HL-60 (cell line): ENCODE measurements at regions not wholly inside any gene's neighbourhood (a gene's known extent, or its start where the extent isn't known, plus 50 kb on each side); places are given as distances from the start of the nearest gene placed in this dataset.

Experiments
- GABPA ChIP-seq: IDR thresholded peaks from 2 replicates; pipeline ENCODE4 v1.6.1; 2012; ENCODE audit warnings: low read depth
- POLR2AphosphoS5 ChIP-seq: IDR thresholded peaks from 2 replicates; pipeline ENCODE4 v1.6.1; 2012; ENCODE audit warnings: low read depth
- SPI1 ChIP-seq: IDR thresholded peaks from 2 replicates; pipeline ENCODE4 v1.6.1; 2012; ENCODE audit warnings: low read depth, mild to moderate bottlenecking, borderline replicate concordance
- TF ChIP-seq, protein P1 (sequence below): IDR thresholded peaks from one replicate; pipeline ENCODE4 v1.5.1; 2011; ENCODE audit warnings: low read length, control low read depth, inconsistent platforms; ENCODE audit not compliant: insufficient read depth
- TF ChIP-seq, protein P2 (sequence below): IDR thresholded peaks from 2 replicates; pipeline ENCODE4 v1.6.1; 2012; ENCODE audit warnings: low read depth; ENCODE audit not compliant: insufficient replicate concordance

DNA sequence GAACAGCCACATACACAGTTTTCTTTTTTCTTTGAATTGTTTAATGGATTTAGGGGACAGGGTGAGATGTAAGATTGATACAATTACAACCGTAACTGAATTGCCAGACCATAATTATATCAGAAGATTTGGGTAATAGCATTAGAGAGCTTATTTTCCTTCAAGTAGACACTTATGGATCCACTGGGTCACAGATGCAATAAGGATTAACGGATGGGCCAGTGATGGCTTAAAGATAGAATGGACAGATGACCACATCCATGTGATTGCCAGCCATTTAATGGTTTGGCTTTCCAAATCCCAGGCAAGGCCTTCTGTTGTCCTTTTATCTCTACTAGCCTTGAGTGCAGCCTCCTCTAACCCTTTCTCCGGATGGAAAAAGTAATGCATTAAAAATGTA lies 94.7 kb upstream of the NUDT12 start:
- TF ChIP-seq, protein P1, sequence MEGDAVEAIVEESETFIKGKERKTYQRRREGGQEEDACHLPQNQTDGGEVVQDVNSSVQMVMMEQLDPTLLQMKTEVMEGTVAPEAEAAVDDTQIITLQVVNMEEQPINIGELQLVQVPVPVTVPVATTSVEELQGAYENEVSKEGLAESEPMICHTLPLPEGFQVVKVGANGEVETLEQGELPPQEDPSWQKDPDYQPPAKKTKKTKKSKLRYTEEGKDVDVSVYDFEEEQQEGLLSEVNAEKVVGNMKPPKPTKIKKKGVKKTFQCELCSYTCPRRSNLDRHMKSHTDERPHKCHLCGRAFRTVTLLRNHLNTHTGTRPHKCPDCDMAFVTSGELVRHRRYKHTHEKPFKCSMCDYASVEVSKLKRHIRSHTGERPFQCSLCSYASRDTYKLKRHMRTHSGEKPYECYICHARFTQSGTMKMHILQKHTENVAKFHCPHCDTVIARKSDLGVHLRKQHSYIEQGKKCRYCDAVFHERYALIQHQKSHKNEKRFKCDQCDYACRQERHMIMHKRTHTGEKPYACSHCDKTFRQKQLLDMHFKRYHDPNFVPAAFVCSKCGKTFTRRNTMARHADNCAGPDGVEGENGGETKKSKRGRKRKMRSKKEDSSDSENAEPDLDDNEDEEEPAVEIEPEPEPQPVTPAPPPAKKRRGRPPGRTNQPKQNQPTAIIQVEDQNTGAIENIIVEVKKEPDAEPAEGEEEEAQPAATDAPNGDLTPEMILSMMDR = no peak
- TF ChIP-seq SPI1 (no peak), POLR2AphosphoS5 (no peak), GABPA (no peak)
- TF ChIP-seq, protein P2, sequence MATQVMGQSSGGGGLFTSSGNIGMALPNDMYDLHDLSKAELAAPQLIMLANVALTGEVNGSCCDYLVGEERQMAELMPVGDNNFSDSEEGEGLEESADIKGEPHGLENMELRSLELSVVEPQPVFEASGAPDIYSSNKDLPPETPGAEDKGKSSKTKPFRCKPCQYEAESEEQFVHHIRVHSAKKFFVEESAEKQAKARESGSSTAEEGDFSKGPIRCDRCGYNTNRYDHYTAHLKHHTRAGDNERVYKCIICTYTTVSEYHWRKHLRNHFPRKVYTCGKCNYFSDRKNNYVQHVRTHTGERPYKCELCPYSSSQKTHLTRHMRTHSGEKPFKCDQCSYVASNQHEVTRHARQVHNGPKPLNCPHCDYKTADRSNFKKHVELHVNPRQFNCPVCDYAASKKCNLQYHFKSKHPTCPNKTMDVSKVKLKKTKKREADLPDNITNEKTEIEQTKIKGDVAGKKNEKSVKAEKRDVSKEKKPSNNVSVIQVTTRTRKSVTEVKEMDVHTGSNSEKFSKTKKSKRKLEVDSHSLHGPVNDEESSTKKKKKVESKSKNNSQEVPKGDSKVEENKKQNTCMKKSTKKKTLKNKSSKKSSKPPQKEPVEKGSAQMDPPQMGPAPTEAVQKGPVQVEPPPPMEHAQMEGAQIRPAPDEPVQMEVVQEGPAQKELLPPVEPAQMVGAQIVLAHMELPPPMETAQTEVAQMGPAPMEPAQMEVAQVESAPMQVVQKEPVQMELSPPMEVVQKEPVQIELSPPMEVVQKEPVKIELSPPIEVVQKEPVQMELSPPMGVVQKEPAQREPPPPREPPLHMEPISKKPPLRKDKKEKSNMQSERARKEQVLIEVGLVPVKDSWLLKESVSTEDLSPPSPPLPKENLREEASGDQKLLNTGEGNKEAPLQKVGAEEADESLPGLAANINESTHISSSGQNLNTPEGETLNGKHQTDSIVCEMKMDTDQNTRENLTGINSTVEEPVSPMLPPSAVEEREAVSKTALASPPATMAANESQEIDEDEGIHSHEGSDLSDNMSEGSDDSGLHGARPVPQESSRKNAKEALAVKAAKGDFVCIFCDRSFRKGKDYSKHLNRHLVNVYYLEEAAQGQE = no peak
